ENCODE measurements at regions not wholly inside any gene's neighbourhood (a gene's known extent, or its start where the extent isn't known, plus 50 kb on each side); places are given as distances from the start of the nearest gene placed in this dataset.

- TF ChIP-seq POLR2AphosphoS5 (IDR thresholded peaks at IDR 0.05) (no peak), EP300 (IDR thresholded peaks at IDR 0.05) (no peak), CTCF (IDR thresholded peaks at IDR 0.05) (no peak)
These were observed 137.0 kb upstream of the TENT5A start for GRCh38 chr6:81889377-81890053.

Measured in upper lobe of left lung (tissue), 4 donors.